MM.1S (cell line): ENCODE measurements at regions not wholly inside any gene's neighbourhood (a gene's known extent, or its start where the extent isn't known, plus 50 kb on each side); places are given as distances from the start of the nearest gene placed in this dataset.

Experiments
- EZH2 ChIP-seq: fragments of 300-600 bp; sonication (generic); optimal IDR thresholded peaks from 2 replicates; pipeline ENCODE3; 2017; ENCODE audit warnings: low read depth, mild to moderate bottlenecking, antibody characterized with exemption, low read length, mixed read lengths
- EZH2phosphoT487 ChIP-seq: fragments of 300-600 bp; sonication (generic); IDR thresholded peaks from 2 replicates; pipeline ENCODE4 v1.6.1; 2018; ENCODE audit warnings: antibody characterized with exemption, low read length
- TF ChIP-seq, protein P1 (sequence below): fragments of 300-600 bp; sonication (generic); IDR thresholded peaks from 2 replicates; pipeline ENCODE4 v1.5.1; 2016; ENCODE audit warnings: antibody characterized with exemption, low read length, mixed read lengths

DNA sequence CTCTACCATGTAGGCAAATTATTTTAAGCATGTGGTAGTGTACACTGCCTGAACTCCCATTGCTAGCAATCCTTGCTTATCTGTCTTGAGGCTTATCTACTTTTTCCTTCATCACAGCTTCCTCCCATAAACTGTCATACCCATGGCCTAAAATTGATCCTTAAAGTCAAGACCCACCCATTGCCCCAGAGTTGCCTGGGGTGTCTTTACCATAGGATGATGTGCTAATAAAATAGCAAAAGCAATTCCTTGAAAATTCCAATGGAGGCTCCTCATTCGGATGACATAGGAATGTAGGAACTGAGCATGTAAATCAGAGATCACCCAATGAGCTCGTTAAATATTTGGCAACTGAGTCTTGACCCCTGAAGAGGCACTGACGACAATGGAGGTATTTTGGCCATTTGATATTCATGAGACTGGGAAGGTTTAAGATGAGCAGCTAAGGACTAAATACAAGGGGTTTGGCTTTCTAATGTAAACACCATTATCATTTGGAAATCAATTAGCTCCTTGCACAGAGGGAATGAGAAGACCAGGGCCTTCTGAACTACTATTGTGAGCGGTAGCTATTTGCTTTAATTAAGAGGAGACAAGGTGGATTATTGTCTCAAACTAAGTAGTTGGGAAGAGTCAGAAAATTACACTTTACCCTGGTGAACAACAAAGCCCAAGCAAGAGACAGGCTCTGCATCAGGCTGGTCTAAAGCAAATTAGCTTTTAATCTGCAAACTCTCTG, 234.9 kb downstream of the GATA3 start:
- TF ChIP-seq, protein P1, sequence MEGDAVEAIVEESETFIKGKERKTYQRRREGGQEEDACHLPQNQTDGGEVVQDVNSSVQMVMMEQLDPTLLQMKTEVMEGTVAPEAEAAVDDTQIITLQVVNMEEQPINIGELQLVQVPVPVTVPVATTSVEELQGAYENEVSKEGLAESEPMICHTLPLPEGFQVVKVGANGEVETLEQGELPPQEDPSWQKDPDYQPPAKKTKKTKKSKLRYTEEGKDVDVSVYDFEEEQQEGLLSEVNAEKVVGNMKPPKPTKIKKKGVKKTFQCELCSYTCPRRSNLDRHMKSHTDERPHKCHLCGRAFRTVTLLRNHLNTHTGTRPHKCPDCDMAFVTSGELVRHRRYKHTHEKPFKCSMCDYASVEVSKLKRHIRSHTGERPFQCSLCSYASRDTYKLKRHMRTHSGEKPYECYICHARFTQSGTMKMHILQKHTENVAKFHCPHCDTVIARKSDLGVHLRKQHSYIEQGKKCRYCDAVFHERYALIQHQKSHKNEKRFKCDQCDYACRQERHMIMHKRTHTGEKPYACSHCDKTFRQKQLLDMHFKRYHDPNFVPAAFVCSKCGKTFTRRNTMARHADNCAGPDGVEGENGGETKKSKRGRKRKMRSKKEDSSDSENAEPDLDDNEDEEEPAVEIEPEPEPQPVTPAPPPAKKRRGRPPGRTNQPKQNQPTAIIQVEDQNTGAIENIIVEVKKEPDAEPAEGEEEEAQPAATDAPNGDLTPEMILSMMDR = no peak
- no peak for TF ChIP-seq EZH2
- TF ChIP-seq EZH2phosphoT487 = no peak
